Neuron (in vitro differentiated cells): ENCODE measurements at regions not wholly inside any gene's neighbourhood (a gene's known extent, or its start where the extent isn't known, plus 50 kb on each side); places are given as distances from the start of the nearest gene placed in this dataset.

Source experiments
- H2AFZ ChIP-seq: one replicate; pipeline ENCODE4 v1.6.1; 2013; ENCODE audit warnings: low read depth, mild to moderate bottlenecking, inconsistent platforms, low read length, moderate library complexity
- H3K27me3 ChIP-seq: one replicate; pipeline ENCODE4 v1.6.1; 2013; ENCODE audit warnings: low read length; ENCODE audit not compliant: insufficient read depth
- H3K36me3 ChIP-seq: one replicate; pipeline ENCODE4 v1.6.1; 2013; ENCODE audit warnings: low read length; ENCODE audit not compliant: insufficient read depth
- H3K4me1 ChIP-seq: one replicate; pipeline ENCODE4 v1.6.1; 2013; ENCODE audit warnings: low read length; ENCODE audit not compliant: insufficient read depth
- H3K4me3 ChIP-seq: 2 replicates; pipeline ENCODE4 v1.5.1; 2013; ENCODE audit warnings: mild to moderate bottlenecking, low read length, moderate library complexity
- H3K9me3 ChIP-seq: one replicate; pipeline ENCODE4 v1.6.1; 2013; ENCODE audit warnings: low read length

- Histone ChIP-seq H2AFZ (no peak overlapping the region), H3K4me1 (peaks cover 1% of the 10 kb centered on the region), H3K27me3 (no peaks in the 10 kb centered on the region), H3K9me3 (no peaks in the 10 kb centered on the region), H3K36me3 (no peaks in the 10 kb centered on the region), H3K4me3 (no peak overlapping the region)
These were observed 149.8 kb downstream of the ZIC5 start for GRCh38 chr13:99821741-99822140.

- H3K4me3 ChIP-seq: no peak overlapping the region
- H2AFZ ChIP-seq: no peak overlapping the region
- peaks cover 1% of the 10 kb centered on the region for H3K4me1 ChIP-seq
- peaks cover 4% of the 10 kb centered on the region for H3K9me3 ChIP-seq
- no peaks in the 10 kb centered on the region for H3K36me3 ChIP-seq
- H3K27me3 ChIP-seq: no peaks in the 10 kb centered on the region
These were observed 151.6 kb downstream of the ZIC5 start for GRCh38 chr13:99819967-99820366.

- Histone ChIP-seq H2AFZ (no peak overlapping the region), H3K36me3 (no peaks in the 10 kb centered on the region), H3K9me3 (peaks cover 5% of the 10 kb centered on the region), H3K27me3 (no peaks in the 10 kb centered on the region), H3K4me1 (peaks cover 1% of the 10 kb centered on the region), H3K4me3 (no peak overlapping the region)
These were observed 155.2 kb downstream of the ZIC5 start for GRCh38 chr13:99816321-99816720.

GRCh38 chr13:99813336-99814095 is 158.1 kb downstream of the ZIC5 start:
- Histone ChIP-seq H3K27me3 (no peaks in the 10 kb centered on the region), H3K4me3 (no peak overlapping the region), H3K36me3 (no peaks in the 10 kb centered on the region), H2AFZ (no peak overlapping the region), H3K9me3 (peaks cover 5% of the 10 kb centered on the region), H3K4me1 (no peaks in the 10 kb centered on the region)

- H3K4me3 ChIP-seq: no peak overlapping the region
- no peaks in the 10 kb centered on the region for H3K27me3 ChIP-seq
- no peak overlapping the region for H2AFZ ChIP-seq
- H3K4me1 ChIP-seq: no peaks in the 10 kb centered on the region
- peaks cover 5% of the 10 kb centered on the region for H3K9me3 ChIP-seq
- H3K36me3 ChIP-seq: no peaks in the 10 kb centered on the region
These were observed 158.9 kb downstream of the ZIC5 start for GRCh38 chr13:99812625-99813024.

- Histone ChIP-seq H3K27me3 (no peaks in the 10 kb centered on the region), H2AFZ (no peak overlapping the region), H3K4me3 (no peak overlapping the region), H3K9me3 (peaks cover 3% of the 10 kb centered on the region), H3K4me1 (no peaks in the 10 kb centered on the region), H3K36me3 (no peaks in the 10 kb centered on the region)
These were observed 160.4 kb downstream of the ZIC5 start for GRCh38 chr13:99811067-99811700.

- Histone ChIP-seq H3K27me3 (no peaks in the 10 kb centered on the region), H2AFZ (no peak overlapping the region), H3K36me3 (no peaks in the 10 kb centered on the region), H3K9me3 (peaks cover 2% of the 10 kb centered on the region), H3K4me1 (no peaks in the 10 kb centered on the region), H3K4me3 (no peak overlapping the region)
These were observed 161.6 kb downstream of the ZIC5 start for GRCh38 chr13:99809926-99810325.

- no peaks in the 10 kb centered on the region for H3K9me3 ChIP-seq
- H3K36me3 ChIP-seq: no peaks in the 10 kb centered on the region
- no peaks in the 10 kb centered on the region for H3K27me3 ChIP-seq
- no peak overlapping the region for H2AFZ ChIP-seq
- no peak overlapping the region for H3K4me3 ChIP-seq
- no peaks in the 10 kb centered on the region for H3K4me1 ChIP-seq
These were observed 162.1 kb downstream of the ZIC5 start for GRCh38 chr13:99809496-99809895.

- H3K9me3 ChIP-seq: no peaks in the 10 kb centered on the region
- H3K4me3 ChIP-seq: no peak overlapping the region
- no peaks in the 10 kb centered on the region for H3K27me3 ChIP-seq
- H3K4me1 ChIP-seq: no peaks in the 10 kb centered on the region
- no peaks in the 10 kb centered on the region for H3K36me3 ChIP-seq
- no peak overlapping the region for H2AFZ ChIP-seq
These were observed 162.8 kb downstream of the ZIC5 start for GRCh38 chr13:99808786-99809185.

- H3K36me3 ChIP-seq: no peaks in the 10 kb centered on the region
- no peaks in the 10 kb centered on the region for H3K9me3 ChIP-seq
- H3K4me1 ChIP-seq: no peaks in the 10 kb centered on the region
- H3K4me3 ChIP-seq: no peak overlapping the region
- no peak overlapping the region for H2AFZ ChIP-seq
- H3K27me3 ChIP-seq: no peaks in the 10 kb centered on the region
These were observed 164.9 kb downstream of the ZIC5 start for GRCh38 chr13:99806671-99807070.

GRCh38 chr13:99805361-99805760 is 166.2 kb downstream of the ZIC5 start:
- H2AFZ ChIP-seq: no peak overlapping the region
- no peak overlapping the region for H3K4me3 ChIP-seq
- H3K9me3 ChIP-seq: no peaks in the 10 kb centered on the region
- no peaks in the 10 kb centered on the region for H3K27me3 ChIP-seq
- H3K36me3 ChIP-seq: no peaks in the 10 kb centered on the region
- peaks cover 4% of the 10 kb centered on the region for H3K4me1 ChIP-seq

- Histone ChIP-seq H3K4me3 (no peak overlapping the region), H2AFZ (no peak overlapping the region), H3K9me3 (no peaks in the 10 kb centered on the region), H3K27me3 (no peaks in the 10 kb centered on the region), H3K4me1 (peaks cover 4% of the 10 kb centered on the region), H3K36me3 (no peaks in the 10 kb centered on the region)
These were observed 168.4 kb downstream of the ZIC5 start for GRCh38 chr13:99803141-99803540.

GRCh38 chr13:99802416-99802815 is 169.2 kb downstream of the ZIC5 start:
- Histone ChIP-seq H3K27me3 (no peaks in the 10 kb centered on the region), H3K4me1 (peaks cover 4% of the 10 kb centered on the region), H3K36me3 (no peaks in the 10 kb centered on the region), H3K9me3 (no peaks in the 10 kb centered on the region), H3K4me3 (no peak overlapping the region), H2AFZ (no peak overlapping the region)
